ENCODE measurements at regions not wholly inside any gene's neighbourhood (a gene's known extent, or its start where the extent isn't known, plus 50 kb on each side); places are given as distances from the start of the nearest gene placed in this dataset.

DNA sequence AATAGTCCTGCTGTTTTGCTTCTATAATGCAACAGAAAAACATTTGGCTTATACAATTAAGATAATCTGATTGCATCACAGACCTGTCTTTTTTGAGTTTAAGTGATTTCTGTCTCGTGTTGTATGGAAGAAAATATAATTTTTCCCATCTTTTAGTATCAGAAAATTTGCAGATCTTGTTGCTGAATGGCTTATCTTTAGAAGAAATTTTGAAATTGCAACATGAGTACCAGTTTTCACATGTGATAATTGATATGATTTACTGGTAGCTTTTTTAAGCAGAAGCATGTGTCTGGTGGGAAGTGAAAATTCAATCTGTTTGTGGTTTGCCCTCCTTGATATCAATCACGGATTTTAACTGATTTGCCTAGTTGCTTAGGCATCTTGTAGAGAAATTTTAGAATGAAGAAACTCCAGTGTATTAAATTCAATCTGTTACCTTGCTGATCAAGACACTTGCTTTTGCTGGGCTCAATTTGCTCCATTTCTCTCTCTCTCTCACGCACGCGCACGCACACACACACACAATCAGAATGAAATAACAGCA is 89.8 kb upstream of the MYCBP2 start:
- TF ChIP-seq POLR2A (IDR thresholded peaks at IDR 0.05) (no peak), CTCF (IDR thresholded peaks at IDR 0.05) (no peak)
- H3K27ac ChIP-seq: no peak overlapping the region
- no peak for DNase-seq
- H3K36me3 ChIP-seq: no peaks in the 10 kb centered on the region
- intact Hi-C loops (cut with DNase I): no loop called here
- no peaks in the 10 kb centered on the region for H3K4me1 ChIP-seq
- no peaks in the 10 kb centered on the region for H3K9me3 ChIP-seq
- no peak overlapping the region for H3K4me3 ChIP-seq
- H3K27me3 ChIP-seq: no peaks in the 10 kb centered on the region
- WGBS, 2 donors: 73 to 79% methylated on average over 6 of the region's 6 CpGs

DNA sequence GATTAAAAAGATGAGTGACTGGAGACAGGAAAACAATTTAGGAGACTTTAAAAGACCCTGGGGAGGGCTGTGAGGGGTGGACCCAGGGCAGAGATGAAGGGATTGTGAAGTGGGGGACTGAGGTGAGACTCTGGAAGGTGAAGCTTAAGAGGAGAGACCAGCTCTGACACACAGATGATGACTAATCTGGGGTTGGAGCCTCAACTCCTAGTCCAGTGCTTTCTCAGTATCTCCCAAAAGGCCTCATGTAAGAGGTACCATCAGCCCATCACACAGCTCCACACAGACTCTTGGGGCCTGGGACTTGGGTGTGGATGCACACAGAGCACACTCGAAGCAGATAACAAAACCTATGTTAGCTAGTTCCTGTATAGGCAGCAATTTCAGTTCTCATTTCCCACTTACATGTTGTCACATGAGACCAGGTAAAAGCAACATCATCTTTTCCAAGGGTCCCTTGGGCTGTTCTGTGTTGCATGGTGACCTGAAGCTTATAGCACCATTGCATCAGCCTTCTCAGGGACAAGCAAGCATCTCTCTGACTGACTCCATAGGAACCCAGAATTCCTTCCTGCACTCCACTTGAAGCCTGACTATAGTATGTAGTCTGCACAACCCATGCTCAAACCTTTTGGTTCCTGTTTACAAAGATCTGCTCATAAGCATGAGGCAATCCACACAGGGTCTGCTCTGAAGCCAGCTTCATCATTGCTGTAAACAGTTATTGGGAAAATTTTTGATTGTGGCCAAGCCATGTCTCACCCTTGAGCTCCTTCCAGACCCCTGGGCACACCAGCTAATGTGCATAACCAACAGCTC is 88.6 kb upstream of the MYCBP2 start:
- no peak overlapping the region for H3K4me3 ChIP-seq
- intact Hi-C loops (cut with DNase I): no loop called here
- 80 to 83% methylated on average over 1 of the region's 1 CpG for WGBS, 2 donors
- TF ChIP-seq POLR2A (IDR thresholded peaks at IDR 0.05) (no peak), CTCF (IDR thresholded peaks at IDR 0.05) (no peak)
- no peaks in the 10 kb centered on the region for H3K36me3 ChIP-seq
- H3K4me1 ChIP-seq: no peaks in the 10 kb centered on the region
- H3K27ac ChIP-seq: peak overlapping the region in 1 of 4 donors; percentile 22
- no peak for DNase-seq
- no peaks in the 10 kb centered on the region for H3K9me3 ChIP-seq
- H3K27me3 ChIP-seq: no peaks in the 10 kb centered on the region

DNA sequence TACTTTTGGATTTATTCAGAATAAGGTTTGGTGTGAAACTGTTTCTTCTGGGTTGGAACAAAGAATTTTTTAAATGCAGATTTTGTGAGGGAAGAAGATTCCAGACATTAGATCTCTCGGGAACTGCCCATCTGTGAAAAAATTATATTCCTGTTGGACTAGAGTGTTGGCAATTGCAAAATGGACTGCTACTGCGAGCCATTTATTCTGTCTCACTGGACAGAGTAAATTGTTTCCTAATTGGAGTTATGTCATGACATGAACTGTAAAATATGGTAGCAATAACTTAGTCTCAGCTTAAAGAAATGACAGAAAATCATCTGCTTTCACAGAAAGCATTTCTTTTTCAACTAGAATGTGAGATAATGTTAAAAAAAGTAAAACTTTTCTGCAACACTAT is 86.0 kb upstream of the MYCBP2 start:
- Histone ChIP-seq H3K27ac (no peak overlapping the region), H3K4me1 (no peaks in the 10 kb centered on the region), H3K36me3 (no peaks in the 10 kb centered on the region), H3K27me3 (no peaks in the 10 kb centered on the region), H3K4me3 (no peak overlapping the region), H3K9me3 (no peaks in the 10 kb centered on the region)
- WGBS, 2 donors: 80 to 89% methylated on average over 2 of the region's 2 CpGs
- no peak for TF ChIP-seq POLR2A (IDR thresholded peaks at IDR 0.05)
- TF ChIP-seq CTCF (IDR thresholded peaks at IDR 0.05): no peak
- no peak for DNase-seq
- intact Hi-C loops (cut with DNase I): no loop called here

DNA sequence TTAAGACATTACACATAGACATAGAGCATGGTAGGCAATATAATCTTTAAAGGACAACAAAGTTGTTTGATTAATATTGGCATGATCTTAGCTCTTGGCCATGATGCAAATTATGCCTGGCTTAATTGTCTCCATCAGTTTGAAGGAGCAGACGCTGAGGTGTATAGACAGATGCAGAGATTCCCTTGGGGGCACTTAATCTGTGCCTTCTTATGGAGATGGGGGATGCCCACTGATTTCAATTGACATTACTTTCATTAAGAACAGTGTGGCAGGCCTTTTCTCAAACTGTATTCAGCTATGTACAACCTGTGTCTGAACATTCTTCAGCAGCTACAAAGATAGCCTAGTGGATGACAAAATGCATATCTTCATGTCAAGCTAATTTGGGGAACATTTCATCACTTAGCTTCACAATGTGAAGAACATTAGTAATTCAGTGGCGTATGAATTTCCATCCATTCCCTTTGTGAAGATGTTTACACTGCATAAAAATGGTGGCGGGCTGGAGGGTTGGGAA is 85.3 kb upstream of the MYCBP2 start:
- Histone ChIP-seq H3K27ac (no peak overlapping the region), H3K36me3 (no peaks in the 10 kb centered on the region), H3K27me3 (no peaks in the 10 kb centered on the region), H3K9me3 (no peaks in the 10 kb centered on the region), H3K4me1 (no peaks in the 10 kb centered on the region), H3K4me3 (no peak overlapping the region)
- intact Hi-C loops (cut with DNase I): no loop called here
- 67 to 90% methylated on average over 3 of the region's 3 CpGs for WGBS, 2 donors
- DNase-seq: no peak
- TF ChIP-seq POLR2A (IDR thresholded peaks at IDR 0.05): no peak
- TF ChIP-seq CTCF (IDR thresholded peaks at IDR 0.05): no peak

- Histone ChIP-seq H3K36me3 (no peaks in the 10 kb centered on the region), H3K27ac (no peak overlapping the region), H3K4me1 (no peaks in the 10 kb centered on the region), H3K4me3 (no peak overlapping the region), H3K27me3 (no peaks in the 10 kb centered on the region), H3K9me3 (no peaks in the 10 kb centered on the region)
- intact Hi-C loops (cut with DNase I): no loop called here
- TF ChIP-seq POLR2A (IDR thresholded peaks at IDR 0.05) (no peak), CTCF (IDR thresholded peaks at IDR 0.05) (no peak)
- DNase-seq: no peak
- 79 to 92% methylated on average over 2 of the region's 2 CpGs for WGBS, 2 donors
Observed at GRCh38 chr13:77409412-77409811, 82.5 kb upstream of the MYCBP2 start.

Measured in esophagus squamous epithelium (tissue), 5 donors.